ENCODE measurements at regions not wholly inside any gene's neighbourhood (a gene's known extent, or its start where the extent isn't known, plus 50 kb on each side); places are given as distances from the start of the nearest gene placed in this dataset.

DNA sequence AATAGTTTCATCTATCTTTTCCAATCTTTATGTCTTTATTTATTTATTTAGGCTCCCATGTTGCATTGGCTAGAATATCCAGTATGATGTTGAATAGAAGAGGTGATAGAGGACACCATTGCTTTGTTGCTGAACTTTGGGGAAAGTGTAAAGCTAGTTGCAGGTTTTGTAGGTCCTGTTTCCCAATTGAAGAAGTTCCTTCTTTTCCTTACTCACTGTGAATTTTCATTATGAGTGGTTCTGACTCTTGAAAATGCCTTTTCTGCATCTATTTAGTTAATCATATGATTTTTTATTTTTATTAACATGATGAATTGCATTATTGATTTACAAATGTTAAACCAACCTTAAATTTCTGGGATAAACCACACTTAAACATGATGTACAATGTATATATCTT is 58.9 kb upstream of the NR3C1 start:
- no peak for TF ChIP-seq CTCF (IDR thresholded peaks at IDR 0.05; ENCODE audit: low read length)
- TF ChIP-seq EZH2 (optimal IDR thresholded peaks at IDR 0.05; ENCODE audit: low read depth, low read length): no peak
- no peak for TF ChIP-seq EZH2phosphoT487 (IDR thresholded peaks at IDR 0.05; ENCODE audit: low read length)

Measured in MM.1S (cell line).